Neuron (in vitro differentiated cells): ENCODE measurements at regions not wholly inside any gene's neighbourhood (a gene's known extent, or its start where the extent isn't known, plus 50 kb on each side); places are given as distances from the start of the nearest gene placed in this dataset.

Experiments
- H2AFZ ChIP-seq: one replicate; pipeline ENCODE4 v1.6.1; 2013; ENCODE audit warnings: low read depth, mild to moderate bottlenecking, inconsistent platforms, low read length, moderate library complexity
- H3K27me3 ChIP-seq: one replicate; pipeline ENCODE4 v1.6.1; 2013; ENCODE audit warnings: low read length; ENCODE audit not compliant: insufficient read depth
- H3K36me3 ChIP-seq: one replicate; pipeline ENCODE4 v1.6.1; 2013; ENCODE audit warnings: low read length; ENCODE audit not compliant: insufficient read depth
- H3K4me1 ChIP-seq: one replicate; pipeline ENCODE4 v1.6.1; 2013; ENCODE audit warnings: low read length; ENCODE audit not compliant: insufficient read depth
- H3K4me3 ChIP-seq: 2 replicates; pipeline ENCODE4 v1.5.1; 2013; ENCODE audit warnings: mild to moderate bottlenecking, low read length, moderate library complexity
- H3K9me3 ChIP-seq: one replicate; pipeline ENCODE4 v1.6.1; 2013; ENCODE audit warnings: low read length

- Histone ChIP-seq H3K9me3 (peaks cover 5% of the 10 kb centered on the region), H3K36me3 (no peaks in the 10 kb centered on the region), H3K4me1 (peaks cover 20% of the 10 kb centered on the region), H2AFZ (no peak overlapping the region), H3K4me3 (no peak overlapping the region), H3K27me3 (no peaks in the 10 kb centered on the region)
Observed at GRCh38 chr9:129335464-129336129, 157.5 kb upstream of the IER5L start.

GRCh38 chr9:129334105-129334935 lies 156.3 kb upstream of the IER5L start:
- no peaks in the 10 kb centered on the region for H3K36me3 ChIP-seq
- H3K4me3 ChIP-seq: peak overlapping the region; percentile 26
- H3K27me3 ChIP-seq: no peaks in the 10 kb centered on the region
- H2AFZ ChIP-seq: peak overlapping the region; percentile 33
- peaks cover 5% of the 10 kb centered on the region for H3K9me3 ChIP-seq
- H3K4me1 ChIP-seq: peaks cover 20% of the 10 kb centered on the region

- Histone ChIP-seq H3K4me1 (peaks cover 20% of the 10 kb centered on the region), H2AFZ (peak overlapping the region; percentile 33), H3K9me3 (peaks cover 5% of the 10 kb centered on the region), H3K4me3 (peak overlapping the region; percentile 26), H3K36me3 (no peaks in the 10 kb centered on the region), H3K27me3 (no peaks in the 10 kb centered on the region)
Observed at GRCh38 chr9:129333617-129334104, 155.6 kb upstream of the IER5L start.

- H3K4me1 ChIP-seq: peaks cover 20% of the 10 kb centered on the region
Observed at GRCh38 chr9:129332581-129332980, 154.5 kb upstream of the IER5L start.

GRCh38 chr9:129331772-129332500 lies 153.9 kb upstream of the IER5L start:
- Histone ChIP-seq H3K27me3 (no peaks in the 10 kb centered on the region), H3K4me1 (peaks cover 20% of the 10 kb centered on the region), H3K4me3 (no peak overlapping the region), H2AFZ (no peak overlapping the region), H3K36me3 (no peaks in the 10 kb centered on the region), H3K9me3 (peaks cover 5% of the 10 kb centered on the region)

More at GRCh38 chr9:129332581-129332980, 154.5 kb upstream of the IER5L start:
- Histone ChIP-seq H3K36me3 (no peaks in the 10 kb centered on the region), H3K27me3 (no peaks in the 10 kb centered on the region), H3K9me3 (peaks cover 5% of the 10 kb centered on the region), H3K4me3 (no peak overlapping the region), H2AFZ (no peak overlapping the region)

GRCh38 chr9:129331493-129331765 lies 153.4 kb upstream of the IER5L start:
- Histone ChIP-seq H2AFZ (no peak overlapping the region), H3K4me3 (no peak overlapping the region), H3K4me1 (peaks cover 18% of the 10 kb centered on the region), H3K27me3 (no peaks in the 10 kb centered on the region), H3K9me3 (peaks cover 5% of the 10 kb centered on the region), H3K36me3 (no peaks in the 10 kb centered on the region)

- H3K4me3 ChIP-seq: no peak overlapping the region
- H2AFZ ChIP-seq: no peak overlapping the region
- H3K36me3 ChIP-seq: no peaks in the 10 kb centered on the region
- peaks cover 5% of the 10 kb centered on the region for H3K9me3 ChIP-seq
- H3K4me1 ChIP-seq: peaks cover 16% of the 10 kb centered on the region
- H3K27me3 ChIP-seq: no peaks in the 10 kb centered on the region
Observed at GRCh38 chr9:129330711-129331492, 152.8 kb upstream of the IER5L start.

GRCh38 chr9:129328355-129329042 lies 150.4 kb upstream of the IER5L start:
- H3K4me3 ChIP-seq: no peak overlapping the region
- H3K36me3 ChIP-seq: no peaks in the 10 kb centered on the region
- H2AFZ ChIP-seq: no peak overlapping the region
- peaks cover 8% of the 10 kb centered on the region for H3K4me1 ChIP-seq
- no peaks in the 10 kb centered on the region for H3K27me3 ChIP-seq
- peaks cover 5% of the 10 kb centered on the region for H3K9me3 ChIP-seq

GRCh38 chr9:129327552-129328328 lies 149.7 kb upstream of the IER5L start:
- Histone ChIP-seq H3K9me3 (peaks cover 5% of the 10 kb centered on the region), H3K36me3 (no peaks in the 10 kb centered on the region), H3K4me3 (no peak overlapping the region), H2AFZ (no peak overlapping the region), H3K4me1 (peaks cover 12% of the 10 kb centered on the region), H3K27me3 (no peaks in the 10 kb centered on the region)

- Histone ChIP-seq H3K4me1 (peaks cover 13% of the 10 kb centered on the region), H3K4me3 (no peak overlapping the region), H3K27me3 (no peaks in the 10 kb centered on the region), H2AFZ (no peak overlapping the region), H3K9me3 (peaks cover 3% of the 10 kb centered on the region), H3K36me3 (no peaks in the 10 kb centered on the region)
Observed at GRCh38 chr9:129326061-129327005, 148.3 kb upstream of the IER5L start.
